Chondrocyte (in vitro differentiated cells): ENCODE measurements at regions not wholly inside any gene's neighbourhood (a gene's known extent, or its start where the extent isn't known, plus 50 kb on each side); places are given as distances from the start of the nearest gene placed in this dataset.

Experiments used
- DNase-seq: peaks from one replicate; pipeline ENCODE4 v3.0.0; 2021; ENCODE audit warnings: mixed read lengths, low spot score
- H3K27ac Mint-ChIP-seq: one replicate; pipeline ENCODE4 v1.8.0; 2021; ENCODE audit warnings: mild to moderate bottlenecking, moderate library complexity, mixed read lengths; ENCODE audit not compliant: unreplicated experiment
- H3K27me3 Mint-ChIP-seq: 2 replicates; pipeline ENCODE4 v1.8.0; 2021; ENCODE audit warnings: low read depth, mixed read lengths
- H3K36me3 Mint-ChIP-seq: 2 replicates; pipeline ENCODE4 v1.8.0; 2021; ENCODE audit warnings: low read depth, mixed read lengths
- H3K4me1 Mint-ChIP-seq: 2 replicates; pipeline ENCODE4 v1.8.0; 2021; ENCODE audit warnings: low read depth, mild to moderate bottlenecking, mixed read lengths
- H3K4me3 Mint-ChIP-seq: one replicate; pipeline ENCODE4 v1.8.0; 2021; ENCODE audit warnings: mild to moderate bottlenecking, moderate library complexity, mixed read lengths; ENCODE audit not compliant: unreplicated experiment
- H3K9me3 Mint-ChIP-seq: 2 replicates; pipeline ENCODE4 v1.8.0; 2021; ENCODE audit warnings: low read depth, mixed read lengths
- CTCF ChIP-seq: fragments of 200-600 bp; sonication (generic); IDR thresholded peaks from 2 replicates; pipeline ENCODE4 v1.5.0; 2021; ENCODE audit warnings: antibody characterized with exemption, mild to moderate bottlenecking, moderate library complexity

GRCh38 chr11:101277036-101277435, 147.4 kb upstream of the PGR start:
- Mint-ChIP-seq H3K27ac (no peak overlapping the region), H3K36me3 (no peaks in the 10 kb centered on the region), H3K4me3 (no peak overlapping the region), H3K4me1 (no peaks in the 10 kb centered on the region), H3K27me3 (peaks cover 2% of the 10 kb centered on the region), H3K9me3 (no peaks in the 10 kb centered on the region)
- TF ChIP-seq CTCF = no peak
- no peak for DNase-seq

GRCh38 chr11:101269990-101270660, 140.5 kb upstream of the PGR start:
- peaks cover 6% of the 10 kb centered on the region for H3K27me3 Mint-ChIP-seq
- H3K9me3 Mint-ChIP-seq = no peaks in the 10 kb centered on the region
- no peak for TF ChIP-seq CTCF
- no peaks in the 10 kb centered on the region for H3K36me3 Mint-ChIP-seq
- H3K4me1 Mint-ChIP-seq = no peaks in the 10 kb centered on the region
- no peak overlapping the region for H3K4me3 Mint-ChIP-seq
- H3K27ac Mint-ChIP-seq = no peak overlapping the region
- no peak for DNase-seq

- Mint-ChIP-seq H3K36me3 (no peaks in the 10 kb centered on the region), H3K4me3 (no peak overlapping the region), H3K27me3 (peaks cover 13% of the 10 kb centered on the region), H3K4me1 (no peaks in the 10 kb centered on the region), H3K27ac (no peak overlapping the region), H3K9me3 (no peaks in the 10 kb centered on the region)
- no peak for DNase-seq
- no peak for TF ChIP-seq CTCF
These were observed 139.8 kb upstream of the PGR start for GRCh38 chr11:101269390-101269789.

GRCh38 chr11:101267654-101268053, 138.0 kb upstream of the PGR start:
- Mint-ChIP-seq H3K27me3 (peaks cover 17% of the 10 kb centered on the region), H3K9me3 (no peaks in the 10 kb centered on the region), H3K4me3 (no peak overlapping the region), H3K36me3 (no peaks in the 10 kb centered on the region), H3K4me1 (no peaks in the 10 kb centered on the region), H3K27ac (no peak overlapping the region)
- DNase-seq = no peak
- TF ChIP-seq CTCF = no peak

- no peak overlapping the region for H3K4me3 Mint-ChIP-seq
- no peaks in the 10 kb centered on the region for H3K4me1 Mint-ChIP-seq
- no peak overlapping the region for H3K27ac Mint-ChIP-seq
- H3K27me3 Mint-ChIP-seq = peaks cover 23% of the 10 kb centered on the region
- no peaks in the 10 kb centered on the region for H3K36me3 Mint-ChIP-seq
- no peak for DNase-seq
- no peak for TF ChIP-seq CTCF
- no peaks in the 10 kb centered on the region for H3K9me3 Mint-ChIP-seq
These were observed 134.7 kb upstream of the PGR start for GRCh38 chr11:101264306-101264705.
